Effector CD8-positive, alpha-beta T cell (primary cell): ENCODE measurements at regions not wholly inside any gene's neighbourhood (a gene's known extent, or its start where the extent isn't known, plus 50 kb on each side); places are given as distances from the start of the nearest gene placed in this dataset.
A peak's percentile ranks its signal among the peaks of the same experiment; 100 is the strongest.

Experiments used
- DNase-seq: peaks from one replicate; lab custom pipeline; 2025; lab: John Stamatoyannopoulos, UW

GRCh38 chr11:32161293-32161692 is 70.4 kb downstream of the RCN1 start:
- no peak for DNase-seq

GRCh38 chr11:32162351-32162750 is 71.5 kb downstream of the RCN1 start:
- no peak for DNase-seq

GRCh38 chr11:32162906-32163305 is 72.0 kb downstream of the RCN1 start:
- DNase-seq = no peak

GRCh38 chr11:32163557-32163956 is 72.7 kb downstream of the RCN1 start:
- no peak for DNase-seq

GRCh38 chr11:32164836-32165235 is 74.0 kb downstream of the RCN1 start:
- DNase-seq = no peak

GRCh38 chr11:32168924-32169323 is 78.0 kb downstream of the RCN1 start:
- no peak for DNase-seq

GRCh38 chr11:32171445-32171844 is 80.6 kb downstream of the RCN1 start:
- no peak for DNase-seq

- no peak for DNase-seq
These were observed 81.4 kb downstream of the RCN1 start for GRCh38 chr11:32172041-32172847.

GRCh38 chr11:32172848-32173834 is 82.3 kb downstream of the RCN1 start:
- DNase-seq = no peak

GRCh38 chr11:32173977-32174376 is 83.1 kb downstream of the RCN1 start:
- DNase-seq = no peak

GRCh38 chr11:32176223-32176934 is 85.5 kb downstream of the RCN1 start:
- DNase-seq = peak; percentile 67

GRCh38 chr11:32178692-32179091 is 87.8 kb downstream of the RCN1 start:
- DNase-seq = no peak

- DNase-seq = no peak
These were observed 92.6 kb downstream of the RCN1 start for GRCh38 chr11:32183512-32183911.

- no peak for DNase-seq
These were observed 93.3 kb downstream of the RCN1 start for GRCh38 chr11:32184041-32184722.

GRCh38 chr11:32184723-32185376 is 94.0 kb downstream of the RCN1 start:
- no peak for DNase-seq

- DNase-seq = no peak
These were observed 95.2 kb downstream of the RCN1 start for GRCh38 chr11:32186118-32186517.

GRCh38 chr11:32187111-32187510 is 96.2 kb downstream of the RCN1 start:
- no peak for DNase-seq

GRCh38 chr11:32188785-32189184 is 97.9 kb downstream of the RCN1 start:
- DNase-seq = no peak

- DNase-seq = no peak
These were observed 105.3 kb downstream of the RCN1 start for GRCh38 chr11:32196137-32196536.

GRCh38 chr11:32198053-32198452 is 107.2 kb downstream of the RCN1 start:
- DNase-seq = no peak
